HG03025 (cell line): ENCODE measurements at regions not wholly inside any gene's neighbourhood (a gene's known extent, or its start where the extent isn't known, plus 50 kb on each side); places are given as distances from the start of the nearest gene placed in this dataset.

Experiments
- ATAC-seq: cut with Tn5 transposase; IDR thresholded peaks from one replicate; pipeline ENCODE4 v1.9.1; 2021; ENCODE audit warnings: mild to moderate bottlenecking, moderate library complexity; ENCODE audit not compliant: unreplicated experiment, low FRiP score

DNA sequence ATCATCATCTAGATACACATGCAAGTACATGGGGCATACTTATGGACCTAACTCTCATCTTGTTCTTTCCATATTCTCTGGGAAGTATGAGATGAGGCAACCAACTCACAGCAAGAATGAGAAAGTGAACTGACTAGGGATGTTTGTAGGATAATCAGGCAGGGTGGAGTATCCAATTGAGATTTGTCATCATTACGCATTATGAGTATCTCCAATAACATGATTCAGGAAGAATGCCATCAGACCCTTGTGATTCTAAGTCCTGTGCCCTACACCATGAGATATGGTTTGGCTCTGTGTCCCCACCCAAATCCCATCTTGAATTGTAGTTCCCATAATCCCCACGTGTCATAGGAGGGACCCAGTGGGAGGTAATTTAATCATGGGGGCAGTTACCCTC lies 154.0 kb downstream of the SLC30A10 start:
- ATAC-seq = no peak

DNA sequence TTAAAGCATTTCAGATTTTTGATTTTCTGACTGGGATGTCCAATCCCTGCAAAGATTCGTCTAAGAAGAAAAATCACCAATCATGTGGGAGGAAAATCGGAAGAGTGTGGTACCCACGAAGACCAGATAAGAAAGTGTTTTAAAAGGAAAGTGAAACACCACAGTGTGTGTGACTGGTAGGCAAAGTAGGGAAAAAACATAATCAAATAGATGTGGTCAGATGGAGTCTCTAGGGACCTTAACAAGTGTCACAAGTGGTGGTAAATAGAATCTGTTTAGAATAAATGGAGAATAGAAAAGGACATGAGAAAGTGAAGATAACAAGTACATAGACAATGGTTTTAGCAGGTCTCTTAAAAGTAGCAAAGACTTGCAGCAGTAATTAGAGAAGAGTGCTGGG lies 154.6 kb downstream of the SLC30A10 start:
- peak; percentile 96 for ATAC-seq

DNA sequence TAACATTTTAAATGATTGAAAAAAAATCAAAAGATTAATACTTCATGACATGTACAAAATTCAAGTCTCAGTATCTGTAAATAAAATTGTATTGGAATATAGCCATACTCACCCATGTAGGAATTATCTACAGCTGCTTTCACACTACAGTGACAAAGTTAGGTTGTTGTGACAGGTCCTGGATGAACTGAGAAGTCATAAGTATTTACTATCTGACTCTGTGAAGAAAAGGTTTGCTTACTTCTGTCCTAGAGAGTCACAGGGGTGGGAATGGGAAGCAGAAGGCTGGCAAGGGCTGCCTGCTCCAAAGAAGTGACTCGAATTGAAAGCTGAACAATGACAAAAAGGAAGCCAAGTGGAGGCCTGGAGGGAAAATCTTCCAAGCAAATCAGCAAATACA lies 155.2 kb downstream of the SLC30A10 start:
- ATAC-seq = no peak

DNA sequence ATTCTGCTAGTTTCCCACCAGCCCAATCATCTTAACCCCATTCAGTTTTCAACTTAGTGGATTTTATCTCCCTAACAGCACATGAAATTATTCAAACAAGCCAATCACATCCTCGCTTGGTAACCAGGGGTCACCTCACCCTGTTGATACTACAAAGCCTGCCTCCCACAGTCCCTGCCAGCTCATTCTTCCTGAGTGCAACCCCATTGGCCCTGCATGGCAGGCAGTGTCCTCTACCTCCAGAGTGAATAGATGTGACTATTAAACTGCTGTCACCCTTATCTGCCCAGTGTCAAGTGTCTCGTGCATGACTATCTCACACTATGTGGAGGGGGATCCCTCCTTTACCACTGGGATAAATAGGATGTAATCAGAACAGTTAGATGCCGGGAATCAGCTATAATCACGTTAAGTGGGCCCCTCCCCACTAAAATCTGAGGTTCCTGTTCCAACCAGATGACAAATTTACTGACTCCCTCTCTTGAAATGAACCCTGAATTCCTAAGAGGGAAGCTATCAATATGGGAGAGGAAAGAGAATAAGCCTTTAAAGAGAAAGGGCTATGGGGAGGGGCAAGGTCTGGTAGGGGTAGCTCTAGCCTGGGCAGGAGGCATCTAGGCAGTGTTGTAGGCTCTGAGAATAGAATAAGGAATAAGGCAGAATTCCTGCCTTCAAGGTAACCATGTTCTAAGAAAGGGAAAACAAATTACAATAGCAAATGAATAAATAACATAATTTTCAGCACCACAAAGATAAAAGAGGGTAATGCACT lies 155.9 kb downstream of the SLC30A10 start:
- ATAC-seq = no peak

DNA sequence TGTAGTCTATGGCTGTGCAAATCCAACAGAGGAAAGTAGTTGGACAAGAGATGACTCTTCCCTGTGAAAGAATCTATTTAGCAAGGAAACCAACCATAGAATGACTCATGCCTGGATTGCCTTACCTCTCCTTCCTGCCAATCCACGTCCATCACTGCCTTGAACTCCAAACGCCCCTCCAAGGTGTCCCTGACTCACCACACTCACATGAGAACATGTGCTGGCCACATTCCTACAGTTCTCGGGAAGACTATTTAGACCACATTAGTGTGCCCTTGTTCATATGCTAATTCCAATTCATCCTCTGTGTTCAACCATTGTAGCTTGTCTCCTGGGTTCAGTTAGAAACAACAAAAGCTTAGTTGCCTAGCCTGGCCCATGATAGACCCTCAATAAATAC lies 157.3 kb downstream of the SLC30A10 start:
- ATAC-seq = no peak

DNA sequence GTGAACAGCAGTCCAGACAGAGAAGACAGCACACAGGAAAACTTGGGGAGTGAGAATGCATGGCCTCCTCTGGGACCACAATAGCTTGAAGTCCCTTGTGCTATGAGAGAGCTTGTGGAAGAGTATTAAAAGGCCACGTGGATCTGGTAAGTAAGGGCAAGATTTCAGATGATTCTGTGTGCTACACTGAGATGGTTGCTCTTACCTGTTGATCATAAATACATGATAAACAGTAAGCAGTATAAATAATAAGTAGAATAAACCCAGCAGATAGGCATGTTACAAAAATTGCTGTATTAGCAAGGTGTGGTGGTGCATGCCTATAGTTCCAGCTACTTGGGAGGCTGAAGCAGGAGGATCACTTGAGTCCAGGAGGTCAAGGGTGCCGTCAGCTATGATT lies 150.4 kb upstream of the ZC3H11B start:
- no peak for ATAC-seq

DNA sequence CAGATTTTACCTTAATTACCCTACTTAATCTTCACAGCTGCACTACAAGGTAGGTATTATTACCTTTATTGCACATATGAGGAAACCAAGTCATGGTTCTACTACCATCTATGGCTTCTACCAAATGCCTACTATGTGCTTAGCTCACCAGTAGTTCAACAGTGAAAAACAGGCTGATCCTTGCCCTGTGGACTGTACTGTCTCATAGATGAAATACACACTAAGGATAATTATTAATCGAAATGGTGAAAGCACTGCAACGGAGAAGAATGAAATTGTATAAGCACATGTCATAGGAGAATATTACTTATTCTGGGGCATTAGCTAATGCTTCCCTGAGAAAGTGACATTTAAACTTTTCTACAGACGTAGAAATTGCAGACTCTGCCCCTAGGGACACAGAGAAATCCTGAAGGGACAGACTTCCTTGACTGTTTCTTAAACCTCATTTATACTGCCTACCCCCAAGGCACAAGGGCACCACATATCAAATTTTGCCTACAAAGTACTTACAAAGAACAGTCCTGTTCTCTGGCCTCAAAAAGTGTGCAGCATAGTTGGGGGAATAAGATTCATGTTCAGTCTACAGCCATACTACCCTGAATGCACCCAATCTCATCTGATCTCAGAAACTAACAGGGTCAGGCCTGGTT lies 148.4 kb upstream of the ZC3H11B start:
- no peak for ATAC-seq

DNA sequence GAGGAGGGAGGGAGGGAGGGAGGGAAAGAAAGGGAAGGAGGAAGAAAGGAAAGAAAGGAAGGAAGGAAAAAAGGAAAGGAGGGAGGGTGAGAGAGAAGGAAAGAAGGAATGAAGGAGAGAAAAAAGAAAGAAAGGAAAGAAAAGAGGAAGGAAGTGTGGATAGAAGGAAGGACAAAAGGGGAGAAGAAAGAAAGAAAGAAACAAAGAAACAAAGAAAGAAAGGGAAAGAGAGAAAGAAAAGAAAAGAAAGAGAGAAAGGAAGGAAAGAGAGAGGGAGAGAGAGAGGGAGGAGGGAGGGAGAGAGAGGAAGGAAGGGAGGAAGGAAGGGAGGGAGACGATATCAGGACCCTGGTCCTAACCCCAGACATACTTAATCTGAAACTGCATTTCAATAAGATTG lies 146.2 kb upstream of the ZC3H11B start:
- ATAC-seq = no peak

DNA sequence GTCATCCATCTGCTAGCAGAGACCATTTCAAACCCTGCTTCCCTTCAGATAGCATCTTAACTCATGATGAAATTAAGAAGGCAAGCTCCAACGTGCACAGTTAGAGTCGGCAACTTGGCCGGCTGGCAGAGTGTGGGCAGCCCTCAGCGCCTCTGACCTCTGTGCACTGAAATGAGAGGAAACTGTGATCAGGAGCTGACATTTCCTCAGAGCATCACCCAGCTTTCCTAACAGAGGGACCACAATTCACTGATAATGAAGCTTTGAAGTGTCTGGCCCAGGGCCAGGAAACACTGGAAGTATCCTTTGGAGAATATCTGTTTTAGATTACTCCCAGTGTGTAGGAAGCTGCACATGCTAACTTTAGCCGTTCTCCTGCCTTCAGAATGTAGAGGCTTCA lies 145.0 kb upstream of the ZC3H11B start:
- ATAC-seq = no peak

DNA sequence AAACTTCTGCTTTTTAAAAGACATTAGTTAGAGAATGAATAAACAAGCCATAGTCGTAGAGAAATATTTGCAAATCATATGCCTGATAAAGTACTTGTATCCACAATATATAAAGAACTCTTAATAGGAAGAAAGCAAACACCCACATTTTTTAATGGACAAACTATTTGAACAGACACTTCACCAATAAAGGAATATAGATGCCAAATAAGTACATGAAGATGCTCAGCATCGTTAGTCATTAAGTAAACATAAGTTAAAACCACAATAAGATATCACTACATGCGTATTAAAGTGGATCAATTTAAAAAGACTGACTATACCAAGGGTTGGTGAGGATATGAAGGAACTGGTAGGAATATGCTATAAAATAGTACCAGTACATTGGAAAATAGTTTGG lies 142.3 kb upstream of the ZC3H11B start:
- no peak for ATAC-seq

DNA sequence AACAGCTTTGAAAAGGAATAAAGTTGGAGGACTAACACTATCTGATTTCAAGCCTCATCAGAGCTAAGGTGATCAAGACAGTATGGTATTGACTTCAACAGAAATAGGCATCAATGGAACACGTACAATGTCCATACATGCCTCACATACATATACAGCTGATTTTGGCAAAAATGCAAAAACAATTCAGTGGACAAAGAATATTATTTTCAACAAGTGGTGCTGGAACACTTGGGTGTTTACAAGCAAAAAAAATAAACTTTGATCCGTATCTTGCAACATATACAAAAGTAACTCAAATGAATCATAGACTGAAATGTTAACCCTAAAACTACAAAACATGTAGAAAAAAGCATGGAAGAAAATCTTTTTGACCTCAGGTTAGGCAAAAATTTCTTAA lies 141.9 kb upstream of the ZC3H11B start:
- no peak for ATAC-seq

DNA sequence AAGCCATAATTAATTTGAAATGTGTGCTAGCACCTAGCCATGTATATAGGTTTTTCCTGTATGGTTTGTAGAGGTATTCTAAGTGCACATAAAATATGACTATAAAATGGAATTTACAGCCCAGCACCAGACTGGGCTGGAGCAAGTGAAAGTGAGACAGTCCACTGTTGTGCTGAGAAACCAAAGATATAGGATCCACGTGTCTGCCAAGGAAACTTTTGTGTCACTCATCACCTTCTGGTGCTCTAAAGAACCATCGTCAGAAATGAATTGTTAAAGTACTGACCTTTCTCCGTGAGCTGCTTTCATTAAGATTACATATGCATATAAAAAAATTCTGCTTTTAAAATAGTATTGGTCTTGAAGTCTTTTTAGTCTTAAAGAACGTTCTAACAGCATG lies 141.0 kb upstream of the ZC3H11B start:
- ATAC-seq = no peak

DNA sequence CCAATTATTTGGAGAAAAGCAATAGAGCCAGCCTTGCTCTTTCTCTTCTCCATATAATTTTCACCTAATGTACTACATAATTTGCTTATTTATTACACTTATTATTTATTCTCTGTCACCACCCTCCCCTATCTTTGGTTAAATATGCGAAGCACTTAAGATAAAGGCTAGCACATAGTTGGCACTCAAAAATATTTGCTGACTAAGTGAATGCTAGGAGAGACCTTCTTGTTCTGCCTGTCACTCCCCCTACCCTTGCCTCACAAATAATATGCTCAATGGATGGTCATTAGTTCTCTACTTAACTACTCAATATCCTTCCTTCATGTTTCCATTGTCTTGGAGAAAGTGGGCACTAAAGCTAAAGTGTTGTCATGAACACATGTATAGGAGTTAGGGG lies 139.7 kb upstream of the ZC3H11B start:
- no peak for ATAC-seq

DNA sequence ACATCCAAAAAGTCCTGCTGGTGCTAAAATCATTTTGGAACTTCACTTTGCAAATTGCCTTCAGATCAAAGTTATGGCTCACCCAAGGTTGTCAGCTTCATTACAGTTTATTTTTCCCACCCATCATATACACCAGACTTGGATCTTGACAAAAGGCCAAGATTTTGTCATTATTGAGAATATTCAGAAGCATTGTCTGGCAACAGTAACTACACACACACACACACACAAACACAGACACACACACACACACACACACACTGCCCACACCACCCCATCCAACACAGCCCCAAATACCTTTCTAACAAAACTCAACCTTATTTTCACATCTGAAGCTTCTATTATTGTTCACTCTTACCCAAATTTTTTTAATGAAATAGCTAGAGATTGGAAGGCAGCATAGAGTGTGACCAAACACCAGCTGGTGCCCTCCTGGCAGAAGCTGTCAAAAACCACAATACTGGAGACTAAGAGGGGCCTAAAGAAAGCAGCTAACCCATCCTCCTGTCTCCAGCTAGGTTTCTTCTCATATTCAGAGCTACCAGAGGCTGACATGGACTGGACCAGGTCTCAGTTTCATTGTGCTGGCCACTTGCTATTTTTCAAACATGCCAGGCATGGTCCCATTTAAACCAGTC lies 139.1 kb upstream of the ZC3H11B start:
- ATAC-seq = no peak

DNA sequence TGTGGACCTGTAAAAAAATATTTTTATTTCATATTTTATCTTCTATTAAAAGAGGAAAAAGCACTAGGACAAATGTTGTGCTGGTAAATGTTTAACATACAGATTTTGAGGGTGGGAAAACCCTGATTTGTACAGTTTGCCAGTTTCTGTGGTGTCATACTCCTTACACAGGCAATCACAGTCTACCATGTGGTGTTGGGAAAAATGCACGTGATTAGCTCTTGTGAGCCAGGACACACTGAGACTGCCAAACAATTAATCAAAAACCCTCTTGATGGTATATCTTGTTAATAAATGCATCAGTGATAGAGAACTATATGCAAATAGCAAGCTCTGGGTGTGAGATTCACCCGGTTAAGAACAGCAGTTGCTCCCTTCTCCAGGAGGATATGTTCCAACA lies 136.5 kb upstream of the ZC3H11B start:
- no peak for ATAC-seq

DNA sequence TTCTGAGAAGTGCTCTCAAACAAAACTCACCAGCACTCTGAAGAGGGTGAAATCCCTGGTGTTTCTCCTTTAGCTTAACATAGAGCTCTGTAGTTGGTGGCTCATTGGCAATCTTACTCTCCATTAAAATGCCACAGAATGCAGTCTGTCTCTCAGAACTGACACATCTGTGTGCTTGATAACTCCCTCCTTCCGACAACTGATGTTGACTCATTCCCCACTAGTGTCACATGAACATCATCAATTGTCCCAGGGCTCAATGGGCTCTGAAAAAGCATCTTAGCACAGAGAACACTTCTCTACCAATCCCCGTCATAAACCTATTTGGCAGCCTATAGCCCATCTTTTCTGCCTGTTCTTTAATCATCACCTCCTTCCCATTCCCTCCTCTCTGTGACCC lies 133.2 kb upstream of the ZC3H11B start:
- ATAC-seq = no peak

DNA sequence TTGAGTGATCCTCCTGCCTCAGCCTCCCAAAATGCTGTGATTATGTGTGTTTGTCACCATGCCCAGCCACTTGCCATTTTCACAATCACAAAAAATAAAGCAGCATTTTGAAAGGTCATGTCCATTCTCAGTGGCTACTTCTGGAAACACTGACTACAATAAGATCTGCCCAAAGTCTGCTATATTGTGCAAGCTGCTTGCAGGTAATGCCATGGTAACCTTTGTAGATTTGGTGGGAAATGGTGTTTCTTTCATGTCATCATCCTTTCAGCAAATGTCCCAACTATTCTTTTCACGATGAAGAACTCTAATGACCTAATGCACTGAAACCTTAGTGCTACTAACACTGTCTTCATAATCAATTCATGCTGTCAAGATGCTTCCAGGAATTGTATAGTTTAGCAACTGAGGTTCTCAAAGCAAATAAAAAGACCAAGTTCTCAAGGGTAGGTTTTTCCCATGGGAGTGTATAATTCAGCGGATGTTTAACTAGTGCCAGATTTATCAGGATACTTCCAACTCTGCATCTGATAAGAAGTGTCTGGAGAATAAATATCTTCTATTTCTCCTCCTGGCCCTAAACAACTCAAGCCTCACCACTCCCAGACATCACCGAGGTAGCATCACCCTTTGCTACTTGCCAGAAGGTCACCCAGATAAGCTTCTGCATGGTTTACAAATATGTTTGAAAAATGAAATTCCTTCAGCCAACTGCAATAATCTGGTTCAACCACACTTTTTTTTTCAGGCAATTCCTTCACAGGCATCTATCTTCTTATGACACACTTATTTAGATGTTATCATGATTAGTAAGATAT lies 132.0 kb upstream of the ZC3H11B start:
- ATAC-seq = no peak

DNA sequence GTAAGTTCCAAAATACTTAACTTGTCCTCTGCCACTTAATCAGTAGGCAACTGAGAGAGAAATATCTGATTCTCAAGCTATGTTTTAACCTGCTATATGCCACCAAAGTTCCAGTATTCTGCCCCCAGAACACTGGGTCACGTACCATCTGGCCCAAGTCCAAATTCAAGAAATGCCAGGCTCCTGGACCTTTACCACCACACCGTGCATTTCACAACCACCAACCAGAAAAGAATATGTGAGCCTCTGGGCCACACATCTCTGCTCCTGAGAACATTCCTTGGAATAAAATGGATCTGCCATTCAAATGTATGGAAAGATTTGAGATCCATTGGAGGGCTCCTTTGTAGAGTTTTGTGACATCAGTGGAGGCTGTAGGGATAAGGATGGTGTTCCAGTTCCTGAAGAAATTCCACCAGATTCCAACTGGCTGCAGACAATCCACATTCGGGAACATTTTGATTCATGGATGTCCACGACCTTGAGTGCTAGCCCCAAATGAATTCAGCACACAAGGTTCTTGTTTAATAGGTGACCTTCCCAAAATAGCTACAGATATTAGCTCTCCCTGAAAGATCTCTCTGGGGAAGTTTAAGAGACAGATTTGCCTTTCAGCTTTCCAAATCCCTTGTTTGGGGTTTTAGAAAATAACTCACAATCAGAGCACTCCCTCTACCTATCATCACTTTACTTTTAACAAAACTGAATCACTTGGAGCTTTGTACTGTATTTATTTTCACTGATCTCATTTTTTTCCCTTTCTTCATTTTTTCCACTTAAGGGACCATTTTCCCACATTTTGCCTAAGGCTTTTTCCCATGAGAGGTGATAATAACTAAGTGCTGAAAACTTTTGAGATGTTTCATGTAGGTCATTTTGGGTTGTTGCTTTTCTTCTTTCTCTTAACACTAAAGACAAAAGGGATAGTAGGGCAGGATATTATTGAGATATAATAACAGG lies 128.4 kb upstream of the ZC3H11B start:
- no peak for ATAC-seq

DNA sequence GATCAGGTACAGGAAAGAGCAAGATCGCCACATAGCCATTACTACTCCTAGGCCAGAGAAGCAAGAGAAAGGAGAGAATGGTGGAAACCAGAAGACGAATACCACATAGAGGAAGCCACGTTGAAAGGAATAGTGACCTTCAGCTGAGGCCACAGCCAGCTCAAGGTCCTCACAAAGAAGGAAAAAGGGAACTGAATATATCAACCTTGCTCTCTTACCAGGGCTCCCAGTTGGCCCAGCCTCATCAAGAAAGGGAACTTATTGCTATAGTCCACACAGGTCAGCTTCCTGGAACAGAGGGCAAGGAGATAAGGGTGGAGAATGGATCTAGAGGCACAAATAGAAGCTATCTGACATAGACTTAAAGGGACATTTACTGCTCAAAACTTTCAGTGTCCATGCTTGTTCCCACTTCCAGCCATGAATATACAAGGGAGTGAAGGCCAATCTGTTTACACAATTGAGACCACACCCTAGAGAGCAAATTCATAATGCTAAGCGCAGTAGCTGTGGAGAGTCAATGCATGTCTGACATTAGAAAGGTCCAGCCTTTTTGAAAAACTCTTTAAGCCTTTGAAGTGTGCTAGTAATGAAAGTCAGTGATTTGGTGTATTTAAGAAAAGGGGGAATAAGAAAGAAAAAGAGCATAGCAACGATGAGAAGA lies 120.7 kb upstream of the ZC3H11B start:
- ATAC-seq = no peak
